ENCODE measurements at regions not wholly inside any gene's neighbourhood (a gene's known extent, or its start where the extent isn't known, plus 50 kb on each side); places are given as distances from the start of the nearest gene placed in this dataset.

DNA sequence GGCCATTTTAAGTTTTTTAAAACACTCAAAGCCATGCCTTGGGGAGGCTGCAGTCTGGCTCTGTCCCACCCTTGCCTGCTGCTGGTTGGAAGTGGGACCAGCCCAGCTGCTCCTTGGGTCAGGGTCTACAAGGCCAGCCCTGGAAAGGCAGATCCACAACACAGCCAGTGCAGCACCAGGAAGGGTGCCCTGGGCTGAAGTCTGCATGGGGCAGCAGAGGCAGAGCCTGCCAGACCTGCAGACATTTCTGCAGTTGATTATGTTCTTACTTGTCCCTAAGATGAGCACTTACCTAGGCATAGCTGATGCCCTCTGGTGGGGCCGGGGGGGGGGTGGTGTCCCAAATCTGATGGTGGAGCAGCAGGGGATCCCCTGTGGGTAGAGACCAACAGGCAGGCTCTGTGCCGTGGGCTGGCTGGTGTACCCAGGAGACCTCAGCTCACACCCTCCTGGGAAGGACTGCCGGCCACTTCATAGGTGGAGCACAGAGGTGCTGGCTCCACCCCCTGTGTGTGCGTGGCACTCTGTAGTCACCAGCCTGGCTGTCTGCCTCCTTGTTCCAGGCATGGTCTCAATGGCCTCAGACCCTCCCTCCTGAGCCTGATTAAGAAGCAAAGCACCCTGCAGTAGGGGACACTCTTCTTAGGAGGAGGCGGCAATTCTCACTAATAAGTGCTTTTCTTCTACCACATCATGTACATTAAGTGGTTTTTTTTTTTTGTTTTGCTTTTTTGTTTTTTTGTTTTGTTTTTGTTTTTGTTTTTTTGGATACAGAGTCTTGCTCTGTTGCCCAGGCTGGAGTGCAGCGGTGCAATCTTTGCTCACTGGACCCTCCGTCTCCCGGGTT, 97.4 kb upstream of the KLF13 start:
- ChIA-PET POLR2A (no interaction called here), CTCF (interaction anchor here (0.6 kb wide), 1 partner anchor 26 kb away, joined by 3 read pairs; no protein-coding TSS in a partner anchor)
- H3K9me3 ChIP-seq (ENCODE audit: control insufficient read depth, insufficient read depth, low read depth, low read length) = no peaks in the 10 kb centered on the region
- BruUV-seq (replicated peaks) = no TSS peak
- H3K4me3 ChIP-seq (ENCODE audit: low read depth in 2 of 2, low read length in 2 of 2) = no peak overlapping the region
- ATAC-seq (peak; percentile 63; the same call in 1 of the 2 replicates), DNase-seq (ENCODE audit: low read depth, low spot score) (no peak)
- in situ Hi-C loops (cut with HindIII; ENCODE audit: low pct_unique_long_range_greater_than_20kb, low sequenced_read_pairs) = no loop called here
- H3K27me3 ChIP-seq (ENCODE audit: control insufficient read depth, insufficient read depth, low read length) = no peaks in the 10 kb centered on the region
- intact Hi-C loops (cut with micrococcal nuclease; ENCODE audit: unreplicated experiment) = loop anchor here (10.0 kb wide), 1 partner anchor 56 kb away; no protein-coding TSS in a partner anchor
- TF ChIP-seq, protein P1, sequence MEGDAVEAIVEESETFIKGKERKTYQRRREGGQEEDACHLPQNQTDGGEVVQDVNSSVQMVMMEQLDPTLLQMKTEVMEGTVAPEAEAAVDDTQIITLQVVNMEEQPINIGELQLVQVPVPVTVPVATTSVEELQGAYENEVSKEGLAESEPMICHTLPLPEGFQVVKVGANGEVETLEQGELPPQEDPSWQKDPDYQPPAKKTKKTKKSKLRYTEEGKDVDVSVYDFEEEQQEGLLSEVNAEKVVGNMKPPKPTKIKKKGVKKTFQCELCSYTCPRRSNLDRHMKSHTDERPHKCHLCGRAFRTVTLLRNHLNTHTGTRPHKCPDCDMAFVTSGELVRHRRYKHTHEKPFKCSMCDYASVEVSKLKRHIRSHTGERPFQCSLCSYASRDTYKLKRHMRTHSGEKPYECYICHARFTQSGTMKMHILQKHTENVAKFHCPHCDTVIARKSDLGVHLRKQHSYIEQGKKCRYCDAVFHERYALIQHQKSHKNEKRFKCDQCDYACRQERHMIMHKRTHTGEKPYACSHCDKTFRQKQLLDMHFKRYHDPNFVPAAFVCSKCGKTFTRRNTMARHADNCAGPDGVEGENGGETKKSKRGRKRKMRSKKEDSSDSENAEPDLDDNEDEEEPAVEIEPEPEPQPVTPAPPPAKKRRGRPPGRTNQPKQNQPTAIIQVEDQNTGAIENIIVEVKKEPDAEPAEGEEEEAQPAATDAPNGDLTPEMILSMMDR (IDR thresholded peaks at IDR 0.05) = no peak
- TF ChIP-seq POLR2AphosphoS5 (IDR thresholded peaks at IDR 0.05; ENCODE audit: low read depth, low read length) (no peak), TCF7L2 (IDR thresholded peaks at IDR 0.05; ENCODE audit: low read depth, low read length) (no peak), SIN3A (IDR thresholded peaks at IDR 0.05; ENCODE audit: borderline replicate concordance, insufficient read depth, low read depth, low read length) (no peak)
- TF ChIP-seq, protein P2, sequence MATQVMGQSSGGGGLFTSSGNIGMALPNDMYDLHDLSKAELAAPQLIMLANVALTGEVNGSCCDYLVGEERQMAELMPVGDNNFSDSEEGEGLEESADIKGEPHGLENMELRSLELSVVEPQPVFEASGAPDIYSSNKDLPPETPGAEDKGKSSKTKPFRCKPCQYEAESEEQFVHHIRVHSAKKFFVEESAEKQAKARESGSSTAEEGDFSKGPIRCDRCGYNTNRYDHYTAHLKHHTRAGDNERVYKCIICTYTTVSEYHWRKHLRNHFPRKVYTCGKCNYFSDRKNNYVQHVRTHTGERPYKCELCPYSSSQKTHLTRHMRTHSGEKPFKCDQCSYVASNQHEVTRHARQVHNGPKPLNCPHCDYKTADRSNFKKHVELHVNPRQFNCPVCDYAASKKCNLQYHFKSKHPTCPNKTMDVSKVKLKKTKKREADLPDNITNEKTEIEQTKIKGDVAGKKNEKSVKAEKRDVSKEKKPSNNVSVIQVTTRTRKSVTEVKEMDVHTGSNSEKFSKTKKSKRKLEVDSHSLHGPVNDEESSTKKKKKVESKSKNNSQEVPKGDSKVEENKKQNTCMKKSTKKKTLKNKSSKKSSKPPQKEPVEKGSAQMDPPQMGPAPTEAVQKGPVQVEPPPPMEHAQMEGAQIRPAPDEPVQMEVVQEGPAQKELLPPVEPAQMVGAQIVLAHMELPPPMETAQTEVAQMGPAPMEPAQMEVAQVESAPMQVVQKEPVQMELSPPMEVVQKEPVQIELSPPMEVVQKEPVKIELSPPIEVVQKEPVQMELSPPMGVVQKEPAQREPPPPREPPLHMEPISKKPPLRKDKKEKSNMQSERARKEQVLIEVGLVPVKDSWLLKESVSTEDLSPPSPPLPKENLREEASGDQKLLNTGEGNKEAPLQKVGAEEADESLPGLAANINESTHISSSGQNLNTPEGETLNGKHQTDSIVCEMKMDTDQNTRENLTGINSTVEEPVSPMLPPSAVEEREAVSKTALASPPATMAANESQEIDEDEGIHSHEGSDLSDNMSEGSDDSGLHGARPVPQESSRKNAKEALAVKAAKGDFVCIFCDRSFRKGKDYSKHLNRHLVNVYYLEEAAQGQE (IDR thresholded peaks at IDR 0.05; ENCODE audit: insufficient read depth in 1 of 2, low read depth in 2 of 2, low read length in 1 of 2) = no peak
- H3K27ac ChIP-seq (ENCODE audit: low read length) = no peak overlapping the region
- peaks cover 2% of the 10 kb centered on the region for H3K4me1 ChIP-seq (ENCODE audit: control insufficient read depth, insufficient read depth, low read length)
- H3K36me3 ChIP-seq (ENCODE audit: control insufficient read depth, insufficient read depth, low read length) = no peaks in the 10 kb centered on the region

DNA sequence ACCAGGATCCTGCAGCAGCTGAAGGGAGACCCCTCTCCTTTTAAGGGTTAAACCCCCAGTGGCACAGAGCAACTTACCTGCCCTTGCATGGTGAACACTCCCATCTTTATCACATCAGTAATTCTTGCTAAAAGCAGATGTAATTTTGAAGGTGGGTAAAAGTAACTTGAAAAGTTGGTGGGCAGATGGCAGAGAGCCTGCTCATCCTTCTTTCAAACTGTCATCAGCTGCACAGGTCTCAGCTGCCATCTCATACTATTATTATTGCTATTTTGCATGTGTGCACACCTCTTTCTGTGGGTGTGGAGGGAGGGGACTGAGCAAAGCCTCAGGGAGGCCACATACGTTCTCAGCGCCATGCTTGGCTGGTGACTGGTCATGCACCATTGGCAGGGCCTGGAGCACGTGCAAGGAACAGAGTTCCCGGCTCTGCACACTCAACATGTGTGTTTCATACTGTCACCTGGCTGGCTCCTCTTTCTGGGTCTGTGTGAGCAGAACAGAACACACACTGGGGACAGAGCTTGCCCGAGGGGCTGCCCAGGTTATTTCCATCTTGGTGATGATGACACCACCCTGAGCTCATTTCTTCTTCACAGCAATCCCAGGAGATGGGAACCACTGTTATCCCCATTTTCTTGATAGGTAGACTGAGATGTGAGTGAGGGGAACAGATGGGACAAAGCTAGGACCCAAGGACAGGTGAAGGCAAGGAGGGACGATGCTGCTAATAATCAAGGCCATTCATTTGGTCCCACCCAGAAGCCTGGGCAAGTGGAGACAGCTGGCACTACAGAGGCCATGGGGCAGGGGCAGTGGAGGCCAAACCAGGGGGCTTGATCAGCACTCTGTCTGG, 95.8 kb upstream of the KLF13 start:
- no TSS peak for BruUV-seq (replicated peaks)
- no peaks in the 10 kb centered on the region for H3K27me3 ChIP-seq (ENCODE audit: control insufficient read depth, insufficient read depth, low read length)
- TF ChIP-seq, protein P1 (IDR thresholded peaks at IDR 0.05) = no peak
- no peak for TF ChIP-seq SIN3A (IDR thresholded peaks at IDR 0.05; ENCODE audit: borderline replicate concordance, insufficient read depth, low read depth, low read length)
- TF ChIP-seq, protein P2 (IDR thresholded peaks at IDR 0.05; ENCODE audit: insufficient read depth in 1 of 2, low read depth in 2 of 2, low read length in 1 of 2) = no peak
- no peak for TF ChIP-seq TCF7L2 (IDR thresholded peaks at IDR 0.05; ENCODE audit: low read depth, low read length)
- TF ChIP-seq POLR2AphosphoS5 (IDR thresholded peaks at IDR 0.05; ENCODE audit: low read depth, low read length) = no peak
- no peaks in the 10 kb centered on the region for H3K36me3 ChIP-seq (ENCODE audit: control insufficient read depth, insufficient read depth, low read length)
- in situ Hi-C loops (cut with HindIII; ENCODE audit: low pct_unique_long_range_greater_than_20kb, low sequenced_read_pairs) (no loop called here), intact Hi-C loops (cut with micrococcal nuclease; ENCODE audit: unreplicated experiment) (no loop called here)
- DNase-seq (ENCODE audit: low read depth, low spot score) = no peak
- no peak overlapping the region for H3K4me3 ChIP-seq (ENCODE audit: low read depth in 2 of 2, low read length in 2 of 2)
- ATAC-seq = no peak
- peaks cover under 1% of the 10 kb centered on the region; the same call in 1 of the 2 replicates for H3K4me1 ChIP-seq (ENCODE audit: control insufficient read depth, insufficient read depth, low read length)
- no peaks in the 10 kb centered on the region for H3K9me3 ChIP-seq (ENCODE audit: control insufficient read depth, insufficient read depth, low read depth, low read length)
- CTCF ChIA-PET = no interaction called here
- H3K27ac ChIP-seq (ENCODE audit: low read length) = no peak overlapping the region
- POLR2A ChIA-PET = no interaction called here

Measured in Panc1 (cell line).